Natural killer cell (primary cell): ENCODE measurements at regions not wholly inside any gene's neighbourhood (a gene's known extent, or its start where the extent isn't known, plus 50 kb on each side); places are given as distances from the start of the nearest gene placed in this dataset.

Experiments
- ATAC-seq, 3 donors: fragments of 150-1000 bp in 2 of 3; fragments of 200-7000 bp in 1 of 3; cut with Tn5 transposase; 1 replicate in 1 of 3; 2 replicates in 2 of 3; pipeline ENCODE4 v1.10.0; 2021; ENCODE audit warnings: mild to moderate bottlenecking in 2 of 3, moderate library complexity in 2 of 3
- DNase-seq, 2 donors: peaks; one replicate each; pipeline versions ENCODE4 v3.0.0 to v3.0.0-alpha.2; 2013 to 2021; ENCODE audit warnings: mixed read lengths in 1 of 2
- H3K27ac ChIP-seq: one replicate; pipeline ENCODE4 v1.5.1; 2013; ENCODE audit warnings: mild to moderate bottlenecking, low read length
- H3K27me3 ChIP-seq: one replicate; pipeline ENCODE4 v1.6.1; 2013; ENCODE audit warnings: low read length; ENCODE audit not compliant: control insufficient read depth, insufficient read depth
- H3K36me3 ChIP-seq: one replicate; pipeline ENCODE4 v1.6.1; 2013; ENCODE audit warnings: low read length; ENCODE audit not compliant: control insufficient read depth, insufficient read depth
- H3K4me1 ChIP-seq: one replicate; pipeline ENCODE4 v1.6.1; 2013; ENCODE audit warnings: low read length; ENCODE audit not compliant: control insufficient read depth, insufficient read depth
- H3K4me3 ChIP-seq: one replicate; pipeline ENCODE4 v1.5.1; 2013; ENCODE audit warnings: low read length
- H3K9me3 ChIP-seq: one replicate; pipeline ENCODE4 v1.6.1; 2013; ENCODE audit warnings: low read length; ENCODE audit not compliant: control insufficient read depth, insufficient read depth
- H3K27ac Mint-ChIP-seq, 2 donors: one replicate each; pipeline ENCODE4 v1.8.0; 2022; ENCODE audit warnings: mild to moderate bottlenecking in 2 of 2, mixed read lengths in 2 of 2, moderate library complexity in 1 of 2
- H3K27me3 Mint-ChIP-seq, 2 donors: one replicate each; pipeline ENCODE4 v1.8.0; 2022; ENCODE audit warnings: low read depth in 2 of 2, mixed read lengths in 2 of 2
- H3K36me3 Mint-ChIP-seq: one replicate; pipeline ENCODE4 v1.8.0; 2022; ENCODE audit warnings: mixed read lengths
- H3K4me1 Mint-ChIP-seq, 2 donors: one replicate each; pipeline ENCODE4 v1.8.0; 2022; ENCODE audit warnings: mixed read lengths in 2 of 2
- H3K4me3 Mint-ChIP-seq: one replicate; pipeline ENCODE4 v1.8.0; 2022; ENCODE audit warnings: mild to moderate bottlenecking, moderate library complexity, mixed read lengths
- H3K9me3 Mint-ChIP-seq, 2 donors: one replicate each; pipeline ENCODE4 v1.8.0; 2022; ENCODE audit warnings: mixed read lengths in 2 of 2
- WGBS: methylation state at CpG from one replicate; pipeline ENCODE4 v1.1.7; 2013; ENCODE audit warnings: missing lambda C conversion rate; ENCODE audit not compliant: insufficient coverage; 5-methylcytosine and 5-hydroxymethylcytosine counted together
- intact Hi-C: fragments of 100-400 bp; cut with micrococcal nuclease; formaldehyde crosslinking; loops from one replicate; pipeline ENCODE4 v1.14.2; 2022
- TF ChIP-seq, protein P1 (sequence below): fragments of 200-600 bp; IDR thresholded peaks from one replicate; pipeline ENCODE4 v1.8.0; 2022; ENCODE audit warnings: antibody characterized with exemption

DNA sequence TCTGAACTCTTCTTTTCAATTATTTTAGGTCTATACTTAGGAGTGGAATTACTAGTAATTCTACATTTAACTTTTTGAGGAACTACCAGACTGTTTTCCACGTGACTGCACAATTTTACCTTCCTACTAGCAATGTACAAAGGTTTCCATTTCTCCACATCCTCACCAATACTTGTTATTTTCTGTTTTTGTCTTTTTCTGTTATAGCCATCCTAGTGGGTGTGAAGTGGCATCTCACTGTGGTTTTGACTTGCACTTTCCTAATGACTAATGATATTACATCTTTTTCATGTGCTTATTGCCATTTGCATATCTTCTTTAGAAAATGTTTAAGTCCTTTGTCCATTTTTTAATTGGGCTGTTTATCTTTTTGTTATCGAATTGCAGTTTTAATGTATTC, 136.9 kb upstream of the EGFLAM start:
- H3K36me3 ChIP-seq = no peaks in the 10 kb centered on the region
- peaks cover 6 to 12% of the 10 kb centered on the region in 2 donors for H3K4me1 Mint-ChIP-seq
- H3K9me3 ChIP-seq = no peaks in the 10 kb centered on the region
- peaks cover 8 to 10% of the 10 kb centered on the region in 2 donors for H3K9me3 Mint-ChIP-seq
- H3K27me3 ChIP-seq = no peaks in the 10 kb centered on the region
- no peak overlapping the region for H3K27ac Mint-ChIP-seq
- intact Hi-C loops = no loop called here
- DNase-seq (no peak), ATAC-seq (peak in 1 of 3 donors; percentile 44)
- H3K4me1 ChIP-seq = no peaks in the 10 kb centered on the region
- no peak overlapping the region for H3K27ac ChIP-seq
- peaks cover 8% of the 10 kb centered on the region for H3K36me3 Mint-ChIP-seq
- TF ChIP-seq, protein P1, sequence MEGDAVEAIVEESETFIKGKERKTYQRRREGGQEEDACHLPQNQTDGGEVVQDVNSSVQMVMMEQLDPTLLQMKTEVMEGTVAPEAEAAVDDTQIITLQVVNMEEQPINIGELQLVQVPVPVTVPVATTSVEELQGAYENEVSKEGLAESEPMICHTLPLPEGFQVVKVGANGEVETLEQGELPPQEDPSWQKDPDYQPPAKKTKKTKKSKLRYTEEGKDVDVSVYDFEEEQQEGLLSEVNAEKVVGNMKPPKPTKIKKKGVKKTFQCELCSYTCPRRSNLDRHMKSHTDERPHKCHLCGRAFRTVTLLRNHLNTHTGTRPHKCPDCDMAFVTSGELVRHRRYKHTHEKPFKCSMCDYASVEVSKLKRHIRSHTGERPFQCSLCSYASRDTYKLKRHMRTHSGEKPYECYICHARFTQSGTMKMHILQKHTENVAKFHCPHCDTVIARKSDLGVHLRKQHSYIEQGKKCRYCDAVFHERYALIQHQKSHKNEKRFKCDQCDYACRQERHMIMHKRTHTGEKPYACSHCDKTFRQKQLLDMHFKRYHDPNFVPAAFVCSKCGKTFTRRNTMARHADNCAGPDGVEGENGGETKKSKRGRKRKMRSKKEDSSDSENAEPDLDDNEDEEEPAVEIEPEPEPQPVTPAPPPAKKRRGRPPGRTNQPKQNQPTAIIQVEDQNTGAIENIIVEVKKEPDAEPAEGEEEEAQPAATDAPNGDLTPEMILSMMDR = no peak
- H3K4me3 ChIP-seq = no peak overlapping the region
- H3K27me3 Mint-ChIP-seq = no peaks in the 10 kb centered on the region
- WGBS = 38% methylated on average over 1 of the region's 2 CpGs
- H3K4me3 Mint-ChIP-seq = no peak overlapping the region

DNA sequence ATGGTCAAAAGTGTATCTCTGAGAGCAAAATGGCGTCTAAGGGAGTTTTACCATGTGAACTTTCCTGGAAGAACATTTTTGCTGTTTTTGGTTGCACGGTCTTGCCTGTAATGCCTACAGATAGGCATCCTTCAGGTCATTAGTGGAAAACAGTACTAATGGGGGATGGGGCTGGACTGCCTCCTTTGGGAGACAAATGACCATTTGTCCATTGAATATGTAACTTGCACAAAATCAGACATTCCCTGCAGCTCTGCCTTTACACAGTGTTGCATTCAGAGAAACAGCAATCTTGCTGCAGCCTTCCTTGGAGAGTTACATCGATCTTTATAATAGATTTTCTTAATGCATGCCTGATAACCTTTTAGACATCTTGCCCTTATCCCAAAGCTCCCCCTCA, 138.5 kb upstream of the EGFLAM start:
- DNase-seq (no peak), ATAC-seq (no peak)
- intact Hi-C loops = no loop called here
- WGBS = 88% methylated on average over 3 of the region's 3 CpGs
- H3K27ac ChIP-seq = no peak overlapping the region
- peaks cover 8 to 10% of the 10 kb centered on the region in 2 donors for H3K9me3 Mint-ChIP-seq
- H3K27ac Mint-ChIP-seq = no peak overlapping the region
- no peaks in the 10 kb centered on the region for H3K27me3 ChIP-seq
- no peaks in the 10 kb centered on the region for H3K9me3 ChIP-seq
- H3K36me3 Mint-ChIP-seq = peaks cover 8% of the 10 kb centered on the region
- TF ChIP-seq, protein P1 = no peak
- H3K4me3 Mint-ChIP-seq = no peak overlapping the region
- no peaks in the 10 kb centered on the region for H3K27me3 Mint-ChIP-seq
- no peaks in the 10 kb centered on the region for H3K4me1 ChIP-seq
- no peaks in the 10 kb centered on the region for H3K36me3 ChIP-seq
- H3K4me3 ChIP-seq = no peak overlapping the region
- peaks cover 6 to 12% of the 10 kb centered on the region in 2 donors for H3K4me1 Mint-ChIP-seq

DNA sequence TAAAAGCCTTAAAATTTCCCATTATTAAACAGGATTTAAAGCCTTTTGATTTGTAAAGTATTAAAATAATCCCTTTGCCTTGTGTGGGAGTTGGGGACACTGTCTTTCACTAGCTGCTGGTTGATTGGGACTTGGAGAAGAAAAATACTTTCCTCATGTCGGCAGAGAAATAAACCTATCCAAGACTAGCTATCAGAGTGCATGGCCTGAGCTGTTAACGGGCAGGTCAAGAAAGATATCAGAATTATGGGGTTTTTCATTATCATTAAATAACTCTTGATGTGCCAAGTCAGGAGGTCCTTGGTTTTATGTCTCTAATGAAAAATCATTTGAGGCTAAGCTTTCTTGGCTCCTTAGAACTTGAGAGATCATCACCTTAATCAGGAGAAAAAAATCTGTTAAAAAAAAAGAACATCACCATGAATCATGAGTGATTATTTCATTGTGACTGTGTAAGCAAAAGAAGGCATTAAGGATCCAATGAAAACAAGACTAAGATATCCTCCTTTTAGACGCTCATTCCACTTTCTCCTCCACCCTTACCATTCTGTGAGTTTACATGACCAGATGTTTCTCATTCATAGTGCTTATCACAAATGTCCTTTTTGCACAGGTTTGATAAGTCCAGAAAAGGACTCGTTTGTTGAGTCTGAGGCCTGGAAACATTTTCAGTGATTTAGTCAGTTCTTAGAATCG, 140.4 kb upstream of the EGFLAM start:
- H3K4me3 Mint-ChIP-seq = no peak overlapping the region
- peaks cover 8% of the 10 kb centered on the region for H3K36me3 Mint-ChIP-seq
- no peak for ATAC-seq

More for the DNA sequence above, 140.4 kb upstream of the EGFLAM start:
- no peak for DNase-seq
- H3K9me3 Mint-ChIP-seq = peaks cover 10% of the 10 kb centered on the region in 2 donors
- Histone ChIP-seq H3K27ac (no peak overlapping the region), H3K9me3 (no peaks in the 10 kb centered on the region), H3K27me3 (no peaks in the 10 kb centered on the region), H3K4me3 (no peak overlapping the region), H3K36me3 (no peaks in the 10 kb centered on the region), H3K4me1 (no peaks in the 10 kb centered on the region)
- H3K27ac Mint-ChIP-seq = no peak overlapping the region
- TF ChIP-seq, protein P1 = no peak
- WGBS = 90% methylated on average over 5 of the region's 5 CpGs
- peaks cover 6 to 12% of the 10 kb centered on the region in 2 donors for H3K4me1 Mint-ChIP-seq
- intact Hi-C loops = no loop called here
- H3K27me3 Mint-ChIP-seq = no peaks in the 10 kb centered on the region
